H1 (cell line): ENCODE measurements at regions not wholly inside any gene's neighbourhood (a gene's known extent, or its start where the extent isn't known, plus 50 kb on each side); places are given as distances from the start of the nearest gene placed in this dataset.

Experiments
- CTCF ChIA-PET: fragments of 300-600 bp; sonication (Branson Sonifier 250); formaldehyde crosslinking; loops from one replicate; lab custom pipeline; 2021; ENCODE audit not compliant: partially characterized antibody; lab: Charles Lee
- POLR2A ChIA-PET: fragments of 300-600 bp; sonication (Branson Sonifier 250); formaldehyde crosslinking; loops from one replicate; lab custom pipeline; 2021; ENCODE audit warnings: inconsistent platforms; ENCODE audit not compliant: partially characterized antibody; lab: Charles Lee
- DNase-seq, 2 experiments: peaks; one replicate each; pipeline versions ENCODE4 v3.0.0 to v3.0.0-alpha.2; 2010 to 2022; ENCODE audit warnings: low spot score in 2 of 2, low read depth in 1 of 2, mixed read lengths in 1 of 2
- FAIRE-seq: peaks from 2 replicates; lab custom pipeline; 2011; peaks lifted over from hg19 to GRCh38; lab: Jason Lieb, UNC
- H2AFZ ChIP-seq: 2 replicates; pipeline ENCODE4 v1.8.1; 2012; ENCODE audit warnings: low read length, inconsistent platforms
- H2AK5ac ChIP-seq: 2 replicates; pipeline ENCODE4 v1.6.1; 2013; ENCODE audit warnings: low read depth, low read length
- H2BK120ac ChIP-seq: replicated peaks from 2 replicates; pipeline ENCODE3; 2013; ENCODE audit warnings: low read depth, low read length, inconsistent platforms
- H2BK12ac ChIP-seq: 2 replicates; pipeline ENCODE4 v1.6.1; 2013; ENCODE audit warnings: low read depth, low read length
- H2BK15ac ChIP-seq: 2 replicates; pipeline ENCODE4 v1.6.1; 2013; ENCODE audit warnings: low read length
- H2BK20ac ChIP-seq: 2 replicates; pipeline ENCODE4 v1.6.1; 2013; ENCODE audit warnings: low read length
- H2BK5ac ChIP-seq: 2 replicates; pipeline ENCODE4 v1.6.1; 2013; ENCODE audit warnings: low read depth, low read length
- H3K14ac ChIP-seq: 2 replicates; pipeline ENCODE4 v1.6.1; 2013; ENCODE audit warnings: inconsistent platforms; ENCODE audit not compliant: insufficient read length
- H3K18ac ChIP-seq: 2 replicates; pipeline ENCODE4 v1.6.1; 2013; ENCODE audit warnings: low read length; ENCODE audit errors: extremely low read depth
- H3K23ac ChIP-seq: 2 replicates; pipeline ENCODE4 v1.6.1; 2013; ENCODE audit warnings: inconsistent platforms; ENCODE audit not compliant: insufficient read length
- H3K23me2 ChIP-seq: 2 replicates; pipeline ENCODE4 v1.6.1; 2013; ENCODE audit warnings: low read depth, low read length
- H3K27ac ChIP-seq: 2 replicates; pipeline ENCODE4 v1.6.1; 2011; ENCODE audit warnings: low read depth, low read length, inconsistent platforms
- H3K27me3 ChIP-seq, 4 experiments: replicated peaks in 1 of 4; 1 replicate in 1 of 4; 2 replicates in 3 of 4; pipeline versions ENCODE4 v1.6.1 to v1.8.1; 2011 to 2013; ENCODE audit warnings: low read length in 3 of 4, mild to moderate bottlenecking in 3 of 4, inconsistent platforms in 2 of 4, mixed read lengths in 2 of 4, moderate library complexity in 1 of 4; ENCODE audit not compliant: control insufficient read depth in 3 of 4, insufficient read depth in 3 of 4; ENCODE audit errors: extremely low read depth in 1 of 4
- H3K36me3 ChIP-seq, 4 experiments: 2 replicates each; pipeline versions ENCODE4 v1.6.1 to v1.8.1; 2011 to 2013; ENCODE audit warnings: mild to moderate bottlenecking in 4 of 4, low read length in 3 of 4, moderate library complexity in 2 of 4, control low read depth in 1 of 4, inconsistent platforms in 1 of 4; ENCODE audit not compliant: insufficient read depth in 4 of 4, control insufficient read depth in 2 of 4
- H3K4ac ChIP-seq: replicated peaks from 2 replicates; pipeline ENCODE3; 2013; ENCODE audit warnings: low read length, low read depth, mixed read lengths, inconsistent platforms; ENCODE audit not compliant: insufficient read length
- H3K4me1 ChIP-seq, 4 experiments: replicated peaks in 1 of 4; 1 replicate in 1 of 4; 2 replicates in 3 of 4; pipeline versions ENCODE4 v1.6.1 to v1.8.1; 2011 to 2013; ENCODE audit warnings: low read length in 3 of 4, inconsistent platforms in 2 of 4, mixed read lengths in 1 of 4; ENCODE audit not compliant: insufficient read depth in 4 of 4, control insufficient read depth in 3 of 4
- H3K4me2 ChIP-seq, 2 experiments: 2 replicates each; pipeline versions ENCODE4 v1.6.1 to v1.8.1; 2011 to 2013; ENCODE audit warnings: low read depth in 2 of 2, low read length in 2 of 2, control low read depth in 1 of 2, inconsistent platforms in 1 of 2, mild to moderate bottlenecking in 1 of 2; ENCODE audit not compliant: insufficient read depth in 1 of 2
- H3K4me3 ChIP-seq, 4 experiments: fragments of 200-600, 300-600 bp in 1 of 4; sonication (generic), shearing (Covaris generic), sonication (Bioruptor Twin) in 1 of 4; 2 replicates each; pipeline versions ENCODE4 v1.5.1 to v1.8.1; 2011 to 2016; ENCODE audit warnings: low read length in 4 of 4, low read depth in 3 of 4, control low read depth in 2 of 4, inconsistent platforms in 2 of 4, mild to moderate bottlenecking in 2 of 4, mixed read lengths in 1 of 4, moderate library complexity in 1 of 4; ENCODE audit not compliant: insufficient read depth in 2 of 4; ENCODE audit errors: extremely low read depth in 1 of 4
- H3K56ac ChIP-seq: replicated peaks from 2 replicates; pipeline ENCODE3; 2013; ENCODE audit warnings: low read depth, mild to moderate bottlenecking, mixed read lengths, low read length, inconsistent platforms; ENCODE audit not compliant: insufficient read length
- H3K79me1 ChIP-seq: 2 replicates; pipeline ENCODE4 v1.6.1; 2013; ENCODE audit warnings: low read depth, low read length, control low read depth
- H3K79me2 ChIP-seq, 2 experiments: 2 replicates each; pipeline versions ENCODE4 v1.6.1 to v1.8.1; 2012 to 2013; ENCODE audit warnings: low read length in 2 of 2, mild to moderate bottlenecking in 2 of 2, inconsistent platforms in 1 of 2; ENCODE audit not compliant: insufficient read depth in 2 of 2, control insufficient read depth in 1 of 2
- H3K9ac ChIP-seq, 4 experiments: replicated peaks in 1 of 4; 1 replicate in 1 of 4; 2 replicates in 3 of 4; pipeline versions ENCODE4 v1.6.1 to v1.8.1; 2011 to 2013; ENCODE audit warnings: low read depth in 3 of 4, low read length in 3 of 4, control low read depth in 2 of 4, mild to moderate bottlenecking in 2 of 4, moderate library complexity in 2 of 4, inconsistent platforms in 1 of 4; ENCODE audit errors: extremely low read depth in 1 of 4
- H3K9me3 ChIP-seq, 2 experiments: 2 replicates each; pipeline versions ENCODE4 v1.6.1 to v1.8.1; 2012 to 2013; ENCODE audit warnings: mild to moderate bottlenecking in 2 of 2, moderate library complexity in 2 of 2, control low read depth in 1 of 2, inconsistent platforms in 1 of 2, low read depth in 1 of 2, low read length in 1 of 2, mixed read lengths in 1 of 2; ENCODE audit not compliant: insufficient read depth in 2 of 2
- H4K20me1 ChIP-seq, 2 experiments: replicated peaks in 1 of 2; 2 replicates each; pipeline versions ENCODE3 to v1.8.1; 2011 to 2013; ENCODE audit warnings: inconsistent platforms in 2 of 2, low read length in 2 of 2, mild to moderate bottlenecking in 1 of 2; ENCODE audit not compliant: insufficient read depth in 2 of 2, control insufficient read depth in 1 of 2
- H4K5ac ChIP-seq: 2 replicates; pipeline ENCODE4 v1.6.1; 2013; ENCODE audit warnings: low read length, low read depth, mixed read lengths, inconsistent platforms; ENCODE audit not compliant: insufficient read length
- H4K8ac ChIP-seq: 2 replicates; pipeline ENCODE4 v1.8.0; 2013; ENCODE audit warnings: mild to moderate bottlenecking, moderate library complexity, low read length, inconsistent platforms; ENCODE audit not compliant: insufficient read depth; ENCODE audit errors: extremely low read depth
- H4K91ac ChIP-seq: replicated peaks from 2 replicates; pipeline ENCODE3; 2013; ENCODE audit warnings: low read length, mixed read lengths, inconsistent platforms; ENCODE audit not compliant: insufficient read length
- BACH1 ChIP-seq: IDR thresholded peaks from 2 replicates; pipeline ENCODE4 v1.6.1; 2012; ENCODE audit warnings: low read length, improper control_type of control experiment
- CHD1 ChIP-seq: IDR thresholded peaks from 2 replicates; pipeline ENCODE4 v1.6.1; 2012; ENCODE audit warnings: low read depth, low read length, improper control_type of control experiment
- HDAC6 ChIP-seq: IDR thresholded peaks from one replicate; pipeline ENCODE4 v1.7.1; 2012; ENCODE audit warnings: low read depth, mild to moderate bottlenecking, inconsistent platforms, low read length, moderate library complexity
- RBBP5 ChIP-seq: IDR thresholded peaks from 2 replicates; pipeline ENCODE4 v1.7.1; 2012; ENCODE audit warnings: low read depth, mild to moderate bottlenecking, inconsistent platforms, low read length, moderate library complexity, borderline replicate concordance
- TBP ChIP-seq: IDR thresholded peaks from 2 replicates; pipeline ENCODE4 v1.6.1; 2011; ENCODE audit warnings: low read depth, low read length, improper control_type of control experiment
- WGBS, 2 experiments: shearing (Covaris generic) in 1 of 2; methylation state at CpG; one replicate each; pipeline versions ENCODE4 v1.1.6 to v1.1.7; 2013 to 2015; ENCODE audit warnings: low lambda C conversion rate in 2 of 2, mixed read lengths in 2 of 2, inconsistent platforms in 1 of 2, low coverage in 1 of 2, missing lambda C conversion rate in 1 of 2; ENCODE audit not compliant: insufficient replicate concordance in 2 of 2, insufficient coverage in 1 of 2, insufficient read length in 1 of 2; ENCODE audit errors: extremely low coverage in 1 of 2, missing lambda C conversion rate in 1 of 2; 5-methylcytosine and 5-hydroxymethylcytosine counted together

- no peak overlapping the region for H2BK120ac ChIP-seq
- ChIA-PET POLR2A (no interaction called here), CTCF (interaction anchor here (0.6 to 2.7 kb wide), 4 partner anchors 9 to 994 kb away, joined by 3 to 21 read pairs (median 3); no protein-coding TSS in a partner anchor)
- no peak overlapping the region for H3K9ac ChIP-seq
- H3K56ac ChIP-seq = no peak overlapping the region
- no peaks in the 10 kb centered on the region for H4K20me1 ChIP-seq
- no peaks in the 10 kb centered on the region for H3K9me3 ChIP-seq
- no peaks in the 10 kb centered on the region for H3K4me1 ChIP-seq
- TF ChIP-seq HDAC6 = no peak
- TF ChIP-seq RBBP5 = no peak
- TF ChIP-seq BACH1 = no peak
- TF ChIP-seq CHD1 = no peak
- TF ChIP-seq TBP = no peak
- 85% methylated on average over 7 of the region's 7 CpGs; no CpG with 5 or more reads in 1 of the 2 experiments for WGBS, 2 experiments
- no peaks in the 10 kb centered on the region; the same call in 1 of the 2 replicates for H3K23me2 ChIP-seq
- H3K14ac ChIP-seq = no peak overlapping the region
- no peak overlapping the region for H4K91ac ChIP-seq
- FAIRE-seq (no peak), DNase-seq (no peak)
- H4K5ac ChIP-seq = no peak overlapping the region
- H3K23ac ChIP-seq = no peak overlapping the region
- H3K79me2 ChIP-seq = no peaks in the 10 kb centered on the region
- H2BK12ac ChIP-seq = no peak overlapping the region
- H3K4ac ChIP-seq = no peak overlapping the region
- no peak overlapping the region for H3K4me2 ChIP-seq
- H3K27ac ChIP-seq = no peak overlapping the region
- no peaks in the 10 kb centered on the region for H3K27me3 ChIP-seq
- H3K36me3 ChIP-seq = no peaks in the 10 kb centered on the region
- no peak overlapping the region for H2BK20ac ChIP-seq
- no peak overlapping the region for H3K18ac ChIP-seq
- H4K8ac ChIP-seq = no peak overlapping the region
- no peaks in the 10 kb centered on the region for H3K79me1 ChIP-seq
- no peak overlapping the region for H2AK5ac ChIP-seq
- no peak overlapping the region for H3K4me3 ChIP-seq
- no peak overlapping the region for H2AFZ ChIP-seq
- no peak overlapping the region for H2BK5ac ChIP-seq
- no peak overlapping the region for H2BK15ac ChIP-seq
Observed at GRCh38 chr18:59814891-59815290, 84.9 kb upstream of the PMAIP1 start.
